GM18498 (cell line): ENCODE measurements at regions not wholly inside any gene's neighbourhood (a gene's known extent, or its start where the extent isn't known, plus 50 kb on each side); places are given as distances from the start of the nearest gene placed in this dataset.

Source experiments
- ATAC-seq: cut with Tn5 transposase; IDR thresholded peaks from one replicate; pipeline ENCODE4 v1.9.1; 2021; ENCODE audit warnings: mild to moderate bottlenecking, moderate library complexity; ENCODE audit not compliant: unreplicated experiment

GRCh38 chr6:169971081-169971861, 219.8 kb downstream of the ERMARD start:
- no peak for ATAC-seq

GRCh38 chr6:169970306-169970988, 219.0 kb downstream of the ERMARD start:
- ATAC-seq, result no peak

GRCh38 chr6:169969372-169970099, 218.1 kb downstream of the ERMARD start:
- no peak for ATAC-seq

GRCh38 chr6:169968541-169969270, 217.3 kb downstream of the ERMARD start:
- ATAC-seq, result no peak

GRCh38 chr6:169967687-169968086, 216.3 kb downstream of the ERMARD start:
- no peak for ATAC-seq

GRCh38 chr6:169966312-169967181, 215.1 kb downstream of the ERMARD start:
- ATAC-seq, result no peak

- no peak for ATAC-seq
Observed at GRCh38 chr6:169965657-169966311, 214.4 kb downstream of the ERMARD start.

GRCh38 chr6:169965239-169965638, 213.8 kb downstream of the ERMARD start:
- no peak for ATAC-seq

- no peak for ATAC-seq
Observed at GRCh38 chr6:169964486-169965180, 213.2 kb downstream of the ERMARD start.

GRCh38 chr6:169963581-169964297, 212.3 kb downstream of the ERMARD start:
- no peak for ATAC-seq

- no peak for ATAC-seq
Observed at GRCh38 chr6:169962604-169963469, 211.4 kb downstream of the ERMARD start.

GRCh38 chr6:169961772-169962561, 210.5 kb downstream of the ERMARD start:
- ATAC-seq, result no peak

GRCh38 chr6:169960886-169961611, 209.6 kb downstream of the ERMARD start:
- no peak for ATAC-seq

GRCh38 chr6:169960521-169960885, 209.1 kb downstream of the ERMARD start:
- no peak for ATAC-seq

- no peak for ATAC-seq
Observed at GRCh38 chr6:169960003-169960344, 208.6 kb downstream of the ERMARD start.
